Transverse colon (tissue), 4 donors: ENCODE measurements at regions not wholly inside any gene's neighbourhood (a gene's known extent, or its start where the extent isn't known, plus 50 kb on each side); places are given as distances from the start of the nearest gene placed in this dataset.
A peak's percentile ranks its signal among the peaks of the same experiment; 100 is the strongest.

Experiments
- DNase-seq: peaks from one replicate; pipeline ENCODE4 v3.0.0-alpha.2; 2019
- H3K27ac ChIP-seq, 4 donors: fragments of 200-600 bp; sonication (generic); 2 replicates each; pipeline ENCODE4 v1.5.1; 2016 to 2018; ENCODE audit warnings: inconsistent platforms in 4 of 4
- H3K27me3 ChIP-seq: fragments of 200-600 bp; sonication (generic); 2 replicates; pipeline ENCODE4 v1.5.1; 2017; ENCODE audit warnings: inconsistent platforms
- H3K36me3 ChIP-seq, 4 donors: fragments of 200-600 bp; sonication (generic); 2 replicates each; pipeline ENCODE4 v1.5.1; 2017 to 2019; ENCODE audit warnings: inconsistent platforms in 4 of 4
- H3K4me1 ChIP-seq, 4 donors: fragments of 200-600 bp; sonication (generic); 2 replicates each; pipeline ENCODE4 v1.5.1; 2017 to 2020; ENCODE audit warnings: inconsistent platforms in 4 of 4
- H3K4me3 ChIP-seq, 4 donors: fragments of 200-600 bp; sonication (generic); 1 replicate in 1 of 4; 2 replicates in 3 of 4; pipeline versions ENCODE4 v1.5.1 to v1.6.1; 2017 to 2019; ENCODE audit warnings: inconsistent platforms in 4 of 4
- H3K9me3 ChIP-seq, 2 donors: fragments of 200-600 bp; sonication (generic); 2 replicates each; pipeline ENCODE4 v1.5.1; 2017 to 2019; ENCODE audit warnings: inconsistent platforms in 2 of 2
- EP300 ChIP-seq: sonication (generic); formaldehyde crosslinking; IDR thresholded peaks from one replicate; pipeline ENCODE4 v1.6.1; 2017; ENCODE audit warnings: antibody characterized with exemption, low read depth
- POLR2A ChIP-seq: fragments of 450-650 bp; IDR thresholded peaks from one replicate; pipeline ENCODE4 v1.6.1; 2016; ENCODE audit warnings: antibody characterized with exemption, mild to moderate bottlenecking, moderate library complexity
- POLR2AphosphoS5 ChIP-seq, 3 donors: sonication (generic); formaldehyde crosslinking; IDR thresholded peaks; one replicate each; pipeline ENCODE4 v1.6.1; 2016; ENCODE audit warnings: antibody characterized with exemption in 3 of 3
- WGBS, 2 donors: methylation state at CpG; one replicate each; pipeline ENCODE4 v1.1.5; 2018; ENCODE audit warnings: low coverage in 1 of 2; 5-methylcytosine and 5-hydroxymethylcytosine counted together
- in situ Hi-C, 4 donors: fragments of 200-750 bp; cut with MboI; loops; one replicate each; pipeline versions ENCODE4 v1.15.0 to v1.15.1; 2017; ENCODE audit warnings: low sequenced_read_pairs in 3 of 4, low pct_ligation_motif_present in 1 of 4, low pct_unique_long_range_greater_than_20kb in 1 of 4
- intact Hi-C: fragments of 100-400 bp; cut with DNase I; formaldehyde crosslinking; loops from one replicate; pipeline ENCODE4 v1.15.1; 2023; ENCODE audit warnings: low total_unique reads
- TF ChIP-seq, protein P1 (sequence below), 5 experiments: fragments of 200-600 bp in 3 of 5; fragments of 450-650 bp in 2 of 5; sonication (generic) in 3 of 5; IDR thresholded peaks; 1 replicate in 2 of 5; 2 replicates in 3 of 5; pipeline ENCODE4 v1.5.1; 2016 to 2017; ENCODE audit warnings: antibody characterized with exemption in 5 of 5, inconsistent platforms in 3 of 5, mild to moderate bottlenecking in 2 of 5, moderate library complexity in 1 of 5

DNA sequence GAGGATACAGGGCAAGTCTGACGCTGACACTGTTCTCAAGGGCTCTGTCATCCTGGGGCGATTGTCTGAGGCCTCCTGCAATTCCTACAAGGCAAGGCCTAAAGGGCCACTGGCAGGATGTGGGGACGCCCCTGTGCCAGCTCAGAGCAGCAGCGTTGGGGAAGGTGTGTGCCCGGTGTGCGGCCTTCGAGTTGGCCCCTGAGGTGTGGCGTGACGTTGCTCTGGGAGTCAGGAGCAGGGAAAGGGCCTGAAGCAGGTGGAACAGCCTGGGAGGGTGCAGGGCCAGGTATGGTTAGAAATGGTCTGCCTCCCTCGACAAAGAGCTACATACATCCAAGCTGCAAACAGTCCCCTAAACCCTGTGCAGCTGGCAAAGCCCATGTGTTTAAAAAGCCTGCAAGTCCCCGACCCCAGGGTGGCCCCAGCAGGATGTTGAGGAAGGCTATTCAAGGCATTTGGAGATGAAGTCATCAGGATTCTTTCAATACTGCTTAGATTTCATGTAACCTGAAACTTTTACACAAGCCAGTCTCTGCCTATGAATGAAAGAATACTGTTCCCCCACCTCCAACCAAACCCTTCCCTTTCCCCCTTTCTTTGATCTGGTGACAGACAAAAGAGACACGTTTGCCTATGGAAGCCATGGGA, 142.5 kb upstream of the TNS3 start:
- TF ChIP-seq, protein P1, sequence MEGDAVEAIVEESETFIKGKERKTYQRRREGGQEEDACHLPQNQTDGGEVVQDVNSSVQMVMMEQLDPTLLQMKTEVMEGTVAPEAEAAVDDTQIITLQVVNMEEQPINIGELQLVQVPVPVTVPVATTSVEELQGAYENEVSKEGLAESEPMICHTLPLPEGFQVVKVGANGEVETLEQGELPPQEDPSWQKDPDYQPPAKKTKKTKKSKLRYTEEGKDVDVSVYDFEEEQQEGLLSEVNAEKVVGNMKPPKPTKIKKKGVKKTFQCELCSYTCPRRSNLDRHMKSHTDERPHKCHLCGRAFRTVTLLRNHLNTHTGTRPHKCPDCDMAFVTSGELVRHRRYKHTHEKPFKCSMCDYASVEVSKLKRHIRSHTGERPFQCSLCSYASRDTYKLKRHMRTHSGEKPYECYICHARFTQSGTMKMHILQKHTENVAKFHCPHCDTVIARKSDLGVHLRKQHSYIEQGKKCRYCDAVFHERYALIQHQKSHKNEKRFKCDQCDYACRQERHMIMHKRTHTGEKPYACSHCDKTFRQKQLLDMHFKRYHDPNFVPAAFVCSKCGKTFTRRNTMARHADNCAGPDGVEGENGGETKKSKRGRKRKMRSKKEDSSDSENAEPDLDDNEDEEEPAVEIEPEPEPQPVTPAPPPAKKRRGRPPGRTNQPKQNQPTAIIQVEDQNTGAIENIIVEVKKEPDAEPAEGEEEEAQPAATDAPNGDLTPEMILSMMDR (IDR thresholded peaks at IDR 0.05), result no peak
- no peak for TF ChIP-seq POLR2A
- Histone ChIP-seq H3K4me3 (no peak overlapping the region), H3K9me3 (no peaks in the 10 kb centered on the region), H3K27ac (no peak overlapping the region), H3K27me3 (no peaks in the 10 kb centered on the region), H3K4me1 (peaks cover 0 to 6% (median 0%) of the 10 kb centered on the region in 4 donors), H3K36me3 (no peaks in the 10 kb centered on the region)
- in situ Hi-C loops (no loop called here), intact Hi-C loops (no loop called here)
- WGBS, 2 donors, result 57 to 85% methylated on average over 1 to 12 of the region's 12 CpGs
- no peak for DNase-seq

DNA sequence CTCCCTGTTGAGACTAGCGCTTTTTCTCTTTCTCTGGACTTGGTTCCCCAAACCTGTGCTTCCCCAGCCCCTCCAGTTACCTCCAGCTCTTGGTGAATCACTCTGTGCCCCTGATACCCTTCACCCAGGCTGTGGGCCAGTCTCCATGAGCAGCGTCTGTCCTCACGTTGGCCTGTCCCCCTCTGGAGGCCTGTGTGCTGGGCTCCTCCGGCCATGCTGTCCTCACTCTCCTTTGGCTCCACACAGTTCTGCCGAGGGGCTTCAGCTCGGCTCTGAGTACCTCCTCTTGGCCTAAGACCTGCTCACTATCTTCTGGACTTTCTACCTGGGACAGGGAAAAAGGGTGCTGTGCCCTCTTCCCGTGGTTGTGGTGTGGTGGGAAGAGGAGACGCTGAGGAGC, 140.2 kb upstream of the TNS3 start:
- H3K9me3 ChIP-seq, result no peaks in the 10 kb centered on the region
- intact Hi-C loops, result no loop called here

DNA sequence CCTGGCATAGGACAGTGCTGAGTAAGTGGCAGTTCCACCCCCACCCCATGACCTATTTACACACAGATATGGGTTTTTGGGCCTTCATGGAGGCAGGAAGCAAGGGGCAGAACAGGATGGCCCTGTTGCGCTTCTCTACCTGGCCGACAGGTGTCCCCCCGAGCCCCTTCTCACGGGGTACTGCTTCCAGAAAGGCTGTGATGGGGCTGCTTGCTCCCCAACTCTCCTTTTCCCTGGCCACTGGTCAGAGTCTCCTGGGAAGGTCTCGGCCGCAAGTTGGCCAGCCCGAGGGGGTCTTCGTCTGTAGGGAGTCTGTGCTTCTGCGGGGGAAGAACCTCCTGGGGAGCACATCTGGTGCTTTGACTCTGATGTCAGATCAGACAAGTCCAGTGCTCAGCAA, 139.8 kb upstream of the TNS3 start:
- Histone ChIP-seq H3K27ac (no peak overlapping the region), H3K4me3 (no peak overlapping the region), H3K27me3 (no peaks in the 10 kb centered on the region), H3K36me3 (no peaks in the 10 kb centered on the region), H3K4me1 (peaks cover 0 to 6% (median 0%) of the 10 kb centered on the region in 4 donors), H3K9me3 (no peaks in the 10 kb centered on the region)
- no peak for DNase-seq
- 91 to 100% methylated on average over 1 to 9 of the region's 9 CpGs for WGBS, 2 donors
- TF ChIP-seq, protein P1 (IDR thresholded peaks at IDR 0.05), result no peak
- TF ChIP-seq POLR2AphosphoS5 (IDR thresholded peaks at IDR 0.05), result no peak
- no peak for TF ChIP-seq EP300
- no peak for TF ChIP-seq POLR2A
- in situ Hi-C loops, result no loop called here
- intact Hi-C loops, result no loop called here

More for the DNA sequence above, 140.2 kb upstream of the TNS3 start:
- Histone ChIP-seq H3K27me3 (no peaks in the 10 kb centered on the region), H3K36me3 (no peaks in the 10 kb centered on the region), H3K4me1 (peaks cover 0 to 6% (median 0%) of the 10 kb centered on the region in 4 donors), H3K27ac (no peak overlapping the region), H3K4me3 (no peak overlapping the region)
- no peak for DNase-seq
- in situ Hi-C loops, result no loop called here
- TF ChIP-seq POLR2A, result no peak
- TF ChIP-seq, protein P1 (IDR thresholded peaks at IDR 0.05), result no peak
- TF ChIP-seq POLR2AphosphoS5 (IDR thresholded peaks at IDR 0.05), result no peak
- no peak for TF ChIP-seq EP300
- 86 to 96% methylated on average over 1 to 8 of the region's 8 CpGs for WGBS, 2 donors

DNA sequence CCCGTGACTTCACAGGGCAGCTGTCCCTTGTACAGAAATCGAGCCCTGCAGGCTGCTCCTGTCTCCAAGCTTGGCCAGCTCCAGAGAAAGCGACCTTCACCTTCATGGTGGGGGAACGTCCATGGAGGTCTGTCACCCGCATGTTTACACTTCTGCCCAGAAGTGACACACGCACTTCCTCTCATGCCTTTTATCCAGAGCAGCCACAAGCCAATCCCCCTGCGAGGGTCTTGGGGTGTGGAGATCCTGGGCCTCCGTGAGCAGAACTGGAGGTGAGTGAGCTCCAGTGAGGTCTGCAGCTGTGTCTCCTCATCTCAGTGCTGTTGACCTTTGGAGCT, 139.0 kb upstream of the TNS3 start:
- WGBS, 2 donors, result 87 to 100% methylated on average over 1 to 8 of the region's 8 CpGs
- H3K27ac ChIP-seq, result peak overlapping the region in 2 of 4 donors; percentile 27 to 60
- H3K9me3 ChIP-seq, result no peaks in the 10 kb centered on the region
- TF ChIP-seq POLR2AphosphoS5 (IDR thresholded peaks at IDR 0.05) (no peak), POLR2A (no peak), EP300 (no peak)
- TF ChIP-seq, protein P1 (IDR thresholded peaks at IDR 0.05), result no peak
- DNase-seq, result no peak
- peaks cover 0 to 6% (median 0%) of the 10 kb centered on the region in 4 donors for H3K4me1 ChIP-seq
- no peak overlapping the region for H3K4me3 ChIP-seq
- in situ Hi-C loops, result no loop called here
- H3K27me3 ChIP-seq, result no peaks in the 10 kb centered on the region
- no peaks in the 10 kb centered on the region for H3K36me3 ChIP-seq
- intact Hi-C loops, result no loop called here
